GM12891 (cell line): ENCODE measurements at regions not wholly inside any gene's neighbourhood (a gene's known extent, or its start where the extent isn't known, plus 50 kb on each side); places are given as distances from the start of the nearest gene placed in this dataset.

ENCODE experiments used
- DNase-seq: peaks from one replicate; pipeline ENCODE4 v3.0.0; 2011; ENCODE audit warnings: low spot score; ENCODE audit not compliant: insufficient read length
- FAIRE-seq: peaks from 2 replicates; lab custom pipeline; 2011; peaks lifted over from hg19 to GRCh38; lab: Jason Lieb, UNC
- PAX5 ChIP-seq: IDR thresholded peaks from 2 replicates; pipeline ENCODE4 v1.6.1; 2011; ENCODE audit warnings: low read length, moderate library complexity, mild to moderate bottlenecking; ENCODE audit not compliant: insufficient read depth, severe bottlenecking
- POLR2A ChIP-seq: IDR thresholded peaks from 2 replicates; pipeline ENCODE4 v1.6.1; 2011; ENCODE audit warnings: low read depth, low read length, control low read depth
- POLR2AphosphoS5 ChIP-seq: IDR thresholded peaks from 2 replicates; pipeline ENCODE4 v1.6.1; 2011; ENCODE audit warnings: low read depth, low read length, control low read depth
- POU2F2 ChIP-seq: IDR thresholded peaks from 2 replicates; pipeline ENCODE4 v1.6.1; 2011; ENCODE audit warnings: low read depth, mild to moderate bottlenecking, control low read depth, low read length, moderate library complexity
- SPI1 ChIP-seq: IDR thresholded peaks from 2 replicates; pipeline ENCODE4 v1.6.1; 2011; ENCODE audit warnings: low read depth, low read length, control low read depth
- TAF1 ChIP-seq: IDR thresholded peaks from 2 replicates; pipeline ENCODE4 v1.6.1; 2011; ENCODE audit warnings: low read depth, low read length, control low read depth

GRCh38 chr5:13488254-13488931, 456.1 kb downstream of the DNAH5 start:
- FAIRE-seq (no peak), DNase-seq (no peak)
- no peak for TF ChIP-seq TAF1
- no peak for TF ChIP-seq POLR2AphosphoS5
- no peak for TF ChIP-seq PAX5
- TF ChIP-seq POU2F2: no peak
- TF ChIP-seq SPI1: no peak

GRCh38 chr5:13480834-13481233, 463.7 kb downstream of the DNAH5 start:
- FAIRE-seq (no peak), DNase-seq (no peak)
- TF ChIP-seq POLR2A (no peak), POLR2AphosphoS5 (no peak), POU2F2 (no peak), PAX5 (no peak), TAF1 (no peak)

- FAIRE-seq: no peak
- no peak for TF ChIP-seq POLR2A
- no peak for TF ChIP-seq PAX5
- DNase-seq: no peak
These were observed 465.5 kb downstream of the DNAH5 start for GRCh38 chr5:13478831-13479465.

GRCh38 chr5:13477118-13477737, 467.3 kb downstream of the DNAH5 start:
- TF ChIP-seq POLR2A (no peak), PAX5 (no peak), SPI1 (no peak), TAF1 (no peak), POLR2AphosphoS5 (no peak), POU2F2 (no peak)
- DNase-seq (no peak), FAIRE-seq (no peak)

- TF ChIP-seq SPI1 (no peak), POLR2A (no peak), PAX5 (no peak), POU2F2 (no peak), TAF1 (no peak), POLR2AphosphoS5 (no peak)
- DNase-seq (no peak), FAIRE-seq (no peak)
These were observed 471.6 kb downstream of the DNAH5 start for GRCh38 chr5:13472842-13473241.

- DNase-seq (no peak), FAIRE-seq (no peak)
- TF ChIP-seq TAF1 (no peak), SPI1 (no peak), POU2F2 (no peak), PAX5 (no peak)
These were observed 473.5 kb downstream of the DNAH5 start for GRCh38 chr5:13470975-13471374.

GRCh38 chr5:13470263-13470662, 474.2 kb downstream of the DNAH5 start:
- TF ChIP-seq SPI1 (no peak), POLR2A (no peak), TAF1 (no peak), POLR2AphosphoS5 (no peak), POU2F2 (no peak), PAX5 (no peak)
- FAIRE-seq (no peak), DNase-seq (no peak)

GRCh38 chr5:13464532-13465193, 479.8 kb downstream of the DNAH5 start:
- no peak for FAIRE-seq
- DNase-seq: no peak
- no peak for TF ChIP-seq PAX5
- no peak for TF ChIP-seq POLR2A
- TF ChIP-seq TAF1: no peak
- no peak for TF ChIP-seq SPI1
- no peak for TF ChIP-seq POU2F2
- TF ChIP-seq POLR2AphosphoS5: no peak

GRCh38 chr5:13460587-13460986, 483.9 kb downstream of the DNAH5 start:
- no peak for TF ChIP-seq PAX5
- TF ChIP-seq TAF1: no peak
- TF ChIP-seq POU2F2: no peak
- TF ChIP-seq SPI1: no peak
- TF ChIP-seq POLR2AphosphoS5: no peak
- TF ChIP-seq POLR2A: no peak
- no peak for DNase-seq
- FAIRE-seq: no peak

- no peak for TF ChIP-seq POLR2A
- TF ChIP-seq POLR2AphosphoS5: no peak
- TF ChIP-seq PAX5: no peak
- TF ChIP-seq TAF1: no peak
- no peak for TF ChIP-seq POU2F2
- TF ChIP-seq SPI1: no peak
- DNase-seq (no peak), FAIRE-seq (no peak)
These were observed 490.4 kb downstream of the DNAH5 start for GRCh38 chr5:13454050-13454449.
